ENCODE measurements at regions not wholly inside any gene's neighbourhood (a gene's known extent, or its start where the extent isn't known, plus 50 kb on each side); places are given as distances from the start of the nearest gene placed in this dataset.
"Not testable (repeated sequence)": the region's sequence is repeated elsewhere in the genome, so short reads cannot be mapped to it uniquely, and the experiment has no call there.

GRCh38 chr6:86028776-86029175 lies 386.1 kb upstream of the SYNCRIP start:
- no peak for DNase-seq

GRCh38 chr6:86026890-86027289 lies 384.2 kb upstream of the SYNCRIP start:
- not testable (repeated sequence) for DNase-seq

GRCh38 chr6:86017236-86017635 lies 374.6 kb upstream of the SYNCRIP start:
- no peak for DNase-seq

GRCh38 chr6:86016567-86016966 lies 373.9 kb upstream of the SYNCRIP start:
- DNase-seq = no peak

- no peak for DNase-seq
Observed at GRCh38 chr6:86016077-86016476, 373.4 kb upstream of the SYNCRIP start.

- not testable (repeated sequence) for DNase-seq
Observed at GRCh38 chr6:86012991-86013390, 370.3 kb upstream of the SYNCRIP start.

- peak; percentile 11 for DNase-seq
Observed at GRCh38 chr6:86010915-86011786, 368.5 kb upstream of the SYNCRIP start.

- no peak for DNase-seq
Observed at GRCh38 chr6:85997206-85997605, 354.5 kb upstream of the SYNCRIP start.

- no peak for DNase-seq
Observed at GRCh38 chr6:85996034-85996375, 353.3 kb upstream of the SYNCRIP start.

- DNase-seq = no peak
Observed at GRCh38 chr6:85995339-85996033, 352.8 kb upstream of the SYNCRIP start.

GRCh38 chr6:85986681-85987080 lies 344.0 kb upstream of the SYNCRIP start:
- no peak for DNase-seq

- DNase-seq = no peak
Observed at GRCh38 chr6:85983032-85983659, 340.5 kb upstream of the SYNCRIP start.

GRCh38 chr6:85977661-85978060 lies 335.0 kb upstream of the SYNCRIP start:
- peak; percentile 42 for DNase-seq

- DNase-seq = no peak
Observed at GRCh38 chr6:85975957-85976356, 333.3 kb upstream of the SYNCRIP start.

- no peak for DNase-seq
Observed at GRCh38 chr6:85971238-85971637, 328.6 kb upstream of the SYNCRIP start.

- DNase-seq = no peak
Observed at GRCh38 chr6:85966828-85967227, 324.1 kb upstream of the SYNCRIP start.

- DNase-seq = no peak
Observed at GRCh38 chr6:85961746-85962145, 319.1 kb upstream of the SYNCRIP start.

GRCh38 chr6:85961125-85961524 lies 318.4 kb upstream of the SYNCRIP start:
- no peak for DNase-seq

GRCh38 chr6:85948481-85948880 lies 305.8 kb upstream of the SYNCRIP start:
- DNase-seq = no peak

- DNase-seq = no peak
Observed at GRCh38 chr6:85945459-85946185, 302.9 kb upstream of the SYNCRIP start.

GRCh38 chr6:85944776-85945175 lies 302.1 kb upstream of the SYNCRIP start:
- DNase-seq = no peak

GRCh38 chr6:85942844-85943243 lies 300.2 kb upstream of the SYNCRIP start:
- DNase-seq = no peak

- no peak for DNase-seq
Observed at GRCh38 chr6:85936916-85937315, 294.2 kb upstream of the SYNCRIP start.

Measured in DMS53 (cell line).